Hindlimb muscle (tissue), 1 donor: ENCODE measurements at regions not wholly inside any gene's neighbourhood (a gene's known extent, or its start where the extent isn't known, plus 50 kb on each side); places are given as distances from the start of the nearest gene placed in this dataset.

Source experiments
- DNase-seq: peaks from one replicate; pipeline ENCODE4 v3.0.0-alpha.2; 2013

- no peak for DNase-seq
Observed at GRCh38 chr7:130881091-130881798, 147.2 kb upstream of the KLF14 start.

GRCh38 chr7:130881799-130882141 is 147.8 kb upstream of the KLF14 start:
- DNase-seq = no peak

- DNase-seq = no peak
Observed at GRCh38 chr7:130882396-130882795, 148.4 kb upstream of the KLF14 start.

- no peak for DNase-seq
Observed at GRCh38 chr7:130883928-130884327, 149.9 kb upstream of the KLF14 start.

GRCh38 chr7:130884437-130885417 is 150.7 kb upstream of the KLF14 start:
- no peak for DNase-seq

- DNase-seq = no peak
Observed at GRCh38 chr7:130886438-130887135, 152.6 kb upstream of the KLF14 start.

- no peak for DNase-seq
Observed at GRCh38 chr7:130887182-130887956, 153.4 kb upstream of the KLF14 start.

GRCh38 chr7:130887957-130888371 is 154.0 kb upstream of the KLF14 start:
- DNase-seq = no peak

- no peak for DNase-seq
Observed at GRCh38 chr7:130888468-130888867, 154.5 kb upstream of the KLF14 start.

- DNase-seq = no peak
Observed at GRCh38 chr7:130890176-130891020, 156.4 kb upstream of the KLF14 start.

- peak; percentile 23 for DNase-seq
Observed at GRCh38 chr7:130891254-130892094, 157.5 kb upstream of the KLF14 start.

- DNase-seq = no peak
Observed at GRCh38 chr7:130893441-130893894, 159.5 kb upstream of the KLF14 start.

GRCh38 chr7:130894146-130894908 is 160.3 kb upstream of the KLF14 start:
- DNase-seq = no peak

GRCh38 chr7:130894909-130895750 is 161.1 kb upstream of the KLF14 start:
- DNase-seq = no peak

GRCh38 chr7:130896051-130896881 is 162.3 kb upstream of the KLF14 start:
- DNase-seq = no peak

- DNase-seq = peak; percentile 76
Observed at GRCh38 chr7:130896898-130897514, 163.0 kb upstream of the KLF14 start.
